DMS114 treated with DMSO at 0.1 percent for 48 hours (cell line): ENCODE measurements at regions not wholly inside any gene's neighbourhood (a gene's known extent, or its start where the extent isn't known, plus 50 kb on each side); places are given as distances from the start of the nearest gene placed in this dataset.
A peak's percentile ranks its signal among the peaks of the same experiment; 100 is the strongest.

ENCODE experiments used
- DNase-seq: peaks from one replicate; lab custom pipeline; 2025; ENCODE audit not compliant: unreplicated experiment; lab: John Stamatoyannopoulos, UW

- peak; percentile 3 for DNase-seq
Observed at GRCh38 chr6:127641905-127642304, 64.9 kb downstream of the C6orf58 start.
